ENCODE measurements at regions not wholly inside any gene's neighbourhood (a gene's known extent, or its start where the extent isn't known, plus 50 kb on each side); places are given as distances from the start of the nearest gene placed in this dataset.
"Not testable (repeated sequence)": the region's sequence is repeated elsewhere in the genome, so short reads cannot be mapped to it uniquely, and the experiment has no call there.

GRCh38 chr9:94387338-94388010 lies 59.0 kb upstream of the NUTM2F start:
- DNase-seq: not testable (repeated sequence)

- not testable (repeated sequence) for DNase-seq
Measured at GRCh38 chr9:94388011-94388406, 59.6 kb upstream of the NUTM2F start.

DNA sequence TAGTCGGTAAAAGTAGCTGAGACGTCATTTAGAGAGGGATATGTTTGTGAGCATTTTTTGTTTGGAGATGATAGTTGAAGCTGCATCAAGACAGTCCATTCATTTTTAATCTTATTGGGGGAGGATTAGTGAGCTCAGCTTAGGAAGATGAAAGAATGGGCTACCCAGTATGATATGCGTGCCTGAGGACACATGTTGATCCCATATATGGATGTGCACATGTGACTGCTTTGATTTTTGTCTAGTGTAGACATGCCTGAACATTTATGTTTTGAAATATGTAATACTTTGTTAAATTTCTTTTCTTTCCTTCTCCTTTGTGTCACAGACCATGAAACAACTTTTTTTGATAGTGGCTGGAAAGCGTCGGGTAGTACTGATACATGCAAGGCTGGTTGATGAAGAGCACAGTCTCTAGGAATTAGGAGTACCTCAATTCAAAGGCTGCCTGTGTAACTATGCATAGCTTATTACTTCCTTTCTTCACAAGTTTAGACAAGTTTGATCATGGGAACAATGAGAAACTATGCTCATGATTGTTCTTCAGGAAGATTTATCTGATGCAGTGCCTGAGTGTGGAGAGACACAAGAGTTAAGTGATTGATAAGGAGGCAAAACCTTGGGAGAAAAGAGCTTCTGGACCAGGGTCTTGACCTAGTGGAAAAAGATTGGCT lies 62.1 kb upstream of the NUTM2F start:
- DNase-seq: not testable (repeated sequence)

- not testable (repeated sequence) for DNase-seq
Measured at GRCh38 chr9:94392971-94393624, 64.7 kb upstream of the NUTM2F start.

DNA sequence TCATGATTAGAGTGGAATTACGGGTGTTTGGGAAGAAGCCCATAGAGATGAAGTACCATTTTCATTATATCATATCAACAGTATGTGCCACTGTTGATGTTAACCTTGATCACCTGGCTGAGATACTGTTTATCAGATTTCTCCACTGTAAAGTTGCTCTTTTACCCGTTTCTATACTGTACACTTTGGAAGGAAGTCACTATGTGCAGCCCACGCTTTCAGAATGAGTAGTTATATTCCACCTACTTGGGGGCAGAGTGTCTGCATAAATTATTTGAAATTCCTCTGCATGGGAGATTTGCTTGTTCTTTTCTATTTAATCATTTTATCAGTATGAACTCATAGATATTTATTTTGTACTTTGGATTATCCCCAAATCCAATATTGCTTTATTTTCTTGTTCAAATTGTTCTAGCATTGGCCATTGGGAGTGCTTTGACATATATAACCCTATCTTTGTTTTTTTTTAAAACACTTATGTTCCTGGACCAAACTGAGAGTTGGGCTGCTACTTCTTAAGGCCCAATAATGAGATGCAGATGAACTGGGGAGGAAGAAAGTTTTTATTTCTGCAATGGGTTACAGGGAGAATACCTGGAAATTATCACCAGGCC lies 69.4 kb upstream of the NUTM2F start:
- DNase-seq: peak; percentile 5

- not testable (repeated sequence) for DNase-seq
Measured at GRCh38 chr9:94400461-94400860, 72.0 kb upstream of the NUTM2F start.

- DNase-seq: not testable (repeated sequence)
Measured at GRCh38 chr9:94402795-94403194, 74.4 kb upstream of the NUTM2F start.

- not testable (repeated sequence) for DNase-seq
Measured at GRCh38 chr9:94403571-94403970, 75.1 kb upstream of the NUTM2F start.

GRCh38 chr9:94413665-94414064 lies 85.2 kb upstream of the NUTM2F start:
- not testable (repeated sequence) for DNase-seq

DNA sequence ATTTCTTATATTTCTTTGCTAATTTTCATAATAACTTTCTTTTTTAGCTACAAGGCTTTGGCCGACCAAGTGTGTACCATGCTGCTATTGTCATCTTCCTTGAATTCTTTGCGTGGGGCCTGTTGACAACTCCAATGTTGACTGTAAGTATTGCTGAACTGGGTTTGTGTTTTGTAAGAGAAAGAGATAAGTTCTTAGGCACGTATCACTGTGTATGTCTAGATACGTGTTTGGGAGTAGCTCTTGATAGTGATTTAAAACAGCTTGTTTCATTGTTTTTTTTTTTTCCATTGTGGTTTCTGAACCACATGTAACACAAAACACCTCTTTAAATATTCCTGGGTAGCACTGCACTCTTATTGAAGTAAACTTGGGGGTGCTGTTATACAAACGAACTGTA lies 86.7 kb upstream of the NUTM2F start:
- DNase-seq: not testable (repeated sequence)

- not testable (repeated sequence) for DNase-seq
Measured at GRCh38 chr9:94420098-94420497, 91.7 kb upstream of the NUTM2F start.

DNA sequence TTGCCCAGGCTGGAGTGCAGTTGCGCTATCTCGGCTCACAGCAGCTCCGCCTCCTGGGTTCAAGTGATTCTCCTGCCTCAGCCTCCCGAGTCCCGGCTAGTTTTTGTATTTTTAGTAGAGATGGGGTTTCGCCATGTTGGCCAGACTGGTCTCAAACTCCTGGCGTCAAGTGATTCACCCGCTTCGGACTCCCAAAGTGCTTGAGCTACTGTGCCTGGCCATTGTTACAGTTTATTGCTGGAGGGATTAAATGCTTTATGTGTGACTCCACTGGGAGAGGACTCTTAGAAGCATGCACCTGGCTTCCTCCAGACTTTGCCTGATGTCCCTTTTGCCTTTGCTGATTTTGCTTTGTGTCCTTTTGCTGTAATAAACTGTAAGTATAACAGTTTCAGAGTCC lies 93.5 kb upstream of the NUTM2F start:
- DNase-seq: not testable (repeated sequence)

DNA sequence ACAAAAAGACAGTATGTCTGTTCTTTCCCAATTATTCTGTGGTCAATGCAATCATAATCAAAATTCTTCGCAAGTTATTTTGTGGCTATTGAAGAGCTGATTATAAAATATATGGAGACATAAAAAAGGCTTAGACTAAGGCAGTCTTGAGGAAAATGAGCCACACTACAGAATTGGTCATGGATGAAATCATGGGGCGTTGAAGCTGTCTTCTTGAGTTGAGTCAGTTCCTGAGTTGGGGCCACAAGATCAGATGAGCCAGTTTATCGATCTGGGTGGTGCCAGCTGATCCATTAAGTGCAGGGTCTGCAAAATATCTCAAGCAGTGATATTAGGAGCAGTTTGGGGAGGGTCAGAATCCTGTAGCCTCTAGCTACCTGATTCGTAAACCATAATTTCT lies 96.9 kb upstream of the NUTM2F start:
- DNase-seq: not testable (repeated sequence)

DNA sequence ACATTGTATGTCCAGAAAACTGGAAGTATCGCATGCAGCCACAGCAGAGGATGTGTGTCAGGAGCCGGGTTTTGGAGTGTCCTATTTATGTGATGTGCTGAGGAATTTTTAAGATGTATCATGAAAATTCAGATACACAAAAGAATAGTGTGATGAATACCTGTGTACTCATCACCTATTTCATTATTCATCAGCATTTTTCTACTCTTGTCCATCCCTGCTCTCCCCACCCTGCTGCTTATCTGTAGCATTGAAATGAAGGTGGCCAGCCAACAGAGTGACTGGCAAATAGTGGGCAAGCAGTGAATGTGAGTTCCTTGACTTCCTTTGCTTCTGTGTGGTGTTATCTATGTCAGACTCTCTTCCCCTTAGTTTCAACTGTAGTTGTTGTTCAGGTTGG lies 108.7 kb upstream of the NUTM2F start:
- DNase-seq: not testable (repeated sequence)

GRCh38 chr9:94438336-94438735 lies 109.9 kb upstream of the NUTM2F start:
- DNase-seq: not testable (repeated sequence)

- DNase-seq: not testable (repeated sequence)
Measured at GRCh38 chr9:94441146-94441545, 112.7 kb upstream of the NUTM2F start.

DNA sequence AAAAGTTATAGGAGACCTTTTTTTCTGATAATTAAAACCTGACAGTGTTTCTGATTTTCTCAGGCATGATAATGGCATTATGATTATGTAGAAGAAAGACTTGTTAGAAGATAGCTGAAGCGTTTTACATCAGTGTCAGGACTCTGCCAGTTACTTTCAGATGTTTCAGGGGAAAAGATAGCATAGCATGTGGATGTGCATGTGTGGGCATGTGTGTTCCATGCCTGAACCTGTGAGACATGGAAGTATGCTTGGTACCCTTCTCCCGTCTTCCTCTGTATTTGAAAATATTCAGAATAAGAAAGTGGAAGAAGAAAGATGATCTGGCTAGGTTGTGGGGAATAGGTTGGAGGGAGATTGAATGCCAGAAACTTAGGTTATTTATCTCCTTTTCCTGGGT lies 113.1 kb upstream of the PCAT7 start:
- DNase-seq: no peak

- DNase-seq: no peak
Measured at GRCh38 chr9:94443032-94443722, 111.7 kb upstream of the PCAT7 start.

DNA sequence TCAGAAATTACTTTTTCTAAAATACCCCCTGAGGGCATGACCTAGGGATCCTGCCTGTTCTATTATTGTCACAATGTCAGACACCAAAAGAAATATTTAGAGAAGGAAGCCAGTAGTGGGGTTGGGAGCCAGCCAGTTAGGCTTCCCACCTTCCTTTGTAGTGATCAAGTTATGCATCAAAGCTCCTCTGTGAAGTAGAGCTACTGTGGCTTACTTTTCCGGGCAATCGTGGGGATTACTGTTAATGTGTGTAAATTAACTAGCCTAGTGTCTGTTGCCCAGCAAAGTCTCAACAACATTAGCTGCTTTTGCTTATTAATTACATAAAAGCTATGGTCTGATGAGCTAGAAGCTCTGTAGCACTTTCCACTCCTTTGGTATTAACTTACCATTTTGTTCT lies 109.0 kb upstream of the PCAT7 start:
- DNase-seq: no peak

- no peak for DNase-seq
Measured at GRCh38 chr9:94449486-94449885, 105.4 kb upstream of the PCAT7 start.

DNA sequence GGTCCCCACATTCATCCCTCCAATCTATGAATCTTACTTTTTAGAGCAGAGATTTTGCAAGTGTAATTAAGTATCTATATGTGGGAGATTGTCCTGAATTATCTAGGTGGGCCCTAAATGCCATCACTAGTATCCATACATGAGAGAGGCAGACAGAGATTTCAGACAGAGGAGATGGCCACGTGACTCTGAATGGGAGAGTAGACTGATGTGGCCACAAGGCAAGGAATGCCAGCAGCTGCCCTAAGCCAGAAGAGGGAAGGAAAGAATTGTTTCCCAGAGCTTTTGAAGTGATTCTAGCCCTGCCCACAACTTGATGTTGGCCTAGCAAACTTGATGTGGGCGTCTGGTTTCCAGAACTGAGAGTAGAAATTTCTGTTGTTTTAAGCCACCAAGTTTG lies 90.1 kb upstream of the PCAT7 start:
- no peak for DNase-seq

DNA sequence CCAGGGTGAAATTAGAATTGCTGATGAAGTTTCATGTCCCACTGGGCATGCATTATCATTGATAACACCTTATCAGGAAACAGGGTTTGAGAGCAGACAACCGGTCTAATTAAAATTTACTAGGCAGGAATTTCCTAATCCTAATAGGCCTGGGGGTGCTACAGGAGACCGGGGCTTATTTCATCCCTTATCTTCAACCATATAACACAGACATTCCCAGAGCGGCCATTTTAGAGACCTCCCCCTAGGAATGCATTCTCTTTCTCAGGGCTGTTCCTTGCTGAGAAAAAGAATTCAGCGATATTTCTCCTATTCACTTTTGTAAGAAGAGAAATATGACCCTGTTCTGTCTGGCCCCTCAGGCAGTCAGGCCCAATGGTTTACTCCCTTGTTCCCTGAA lies 82.8 kb upstream of the PCAT7 start:
- not testable (repeated sequence) for DNase-seq

GRCh38 chr9:94472806-94473360 lies 82.0 kb upstream of the PCAT7 start:
- no peak for DNase-seq

All from activated naive CD4-positive, alpha-beta T cell treated with Interleukin-2 at 50 U/mL for 16 hours (primary cell).